HEK293 (cell line): ENCODE measurements at regions not wholly inside any gene's neighbourhood (a gene's known extent, or its start where the extent isn't known, plus 50 kb on each side); places are given as distances from the start of the nearest gene placed in this dataset.

Experiments
- CTCF ChIA-PET: fragments of 350-600 bp; formaldehyde crosslinking; extraction: SDS; loops from one replicate; lab custom pipeline; 2021; ENCODE audit warnings: antibody characterized with exemption; lab: Yijun Ruan, JAX
- POLR2A ChIA-PET: fragments of 300-600 bp; formaldehyde crosslinking; extraction: SDS; loops from one replicate; lab custom pipeline; 2020; ENCODE audit warnings: antibody characterized with exemption, inconsistent platforms; lab: Yijun Ruan, JAX
- H3K27ac ChIP-seq: fragments of 200-500 bp; sonication (Bioruptor generic); 2 replicates; pipeline ENCODE4 v1.5.1; 2014; ENCODE audit warnings: low read depth, low read length, control low read depth, inconsistent platforms; ENCODE audit errors: extremely low read depth
- H3K36me3 ChIP-seq, 2 experiments: fragments of 200-500 bp in 1 of 2; sonication (Bioruptor generic) in 1 of 2; 1 replicate in 1 of 2; 2 replicates in 1 of 2; pipeline ENCODE4 v1.5.1; 2014 to 2017; ENCODE audit warnings: inconsistent platforms in 2 of 2, low read length in 2 of 2; ENCODE audit not compliant: control insufficient read depth in 2 of 2, insufficient read depth in 1 of 2
- H3K4me1 ChIP-seq: fragments of 200-500 bp; sonication (Bioruptor generic); 2 replicates; pipeline ENCODE4 v1.5.1; 2014; ENCODE audit warnings: mild to moderate bottlenecking, low read length, inconsistent platforms; ENCODE audit not compliant: control insufficient read depth, insufficient read depth
- H3K4me3 ChIP-seq: 2 replicates; pipeline ENCODE4 v1.5.1; 2011; ENCODE audit warnings: low read depth, mild to moderate bottlenecking, control low read depth, low read length, moderate library complexity
- H3K9me3 ChIP-seq: fragments of 200-500 bp; sonication (Bioruptor generic); 2 replicates; pipeline ENCODE4 v1.5.1; 2014; ENCODE audit warnings: low read depth, low read length, inconsistent platforms; ENCODE audit not compliant: control insufficient read depth, insufficient read depth
- HOXC10 ChIP-seq: sonication (generic); formaldehyde crosslinking; IDR thresholded peaks from 2 replicates; pipeline ENCODE4 v1.8.1; 2023; ENCODE audit warnings: mild to moderate bottlenecking, missing genetic modification reagents
- RBAK ChIP-seq: fragments of 450-650 bp; formaldehyde crosslinking; IDR thresholded peaks from 2 replicates; pipeline ENCODE4 v1.5.1; 2016; ENCODE audit warnings: missing biosample characterization, missing genetic modification characterization
- SALL2 ChIP-seq: fragments of 450-650 bp; formaldehyde crosslinking; IDR thresholded peaks from 2 replicates; pipeline ENCODE4 v1.5.0; 2017; ENCODE audit warnings: missing biosample characterization, mild to moderate bottlenecking, missing genetic modification characterization, borderline replicate concordance
- SCRT2 ChIP-seq: fragments of 450-650 bp; formaldehyde crosslinking; IDR thresholded peaks from 2 replicates; pipeline ENCODE4 v1.5.1; 2016; ENCODE audit warnings: missing biosample characterization, missing genetic modification characterization
- SP2 ChIP-seq: fragments of 450-650 bp; formaldehyde crosslinking; IDR thresholded peaks from 2 replicates; pipeline ENCODE4 v1.5.1; 2016; ENCODE audit warnings: missing biosample characterization, missing genetic modification characterization
- TCF7L2 ChIP-seq: IDR thresholded peaks from 2 replicates; pipeline ENCODE4 v1.6.1; 2011; ENCODE audit warnings: low read depth, mild to moderate bottlenecking, inconsistent platforms, low read length, moderate library complexity, borderline replicate concordance
- YY2 ChIP-seq: fragments of 450-650 bp; formaldehyde crosslinking; IDR thresholded peaks from 2 replicates; pipeline ENCODE4 v1.5.1; 2016; ENCODE audit warnings: missing biosample characterization, missing genetic modification characterization
- ZFP3 ChIP-seq: fragments of 450-650 bp; formaldehyde crosslinking; IDR thresholded peaks from 2 replicates; pipeline ENCODE4 v1.5.1; 2016; ENCODE audit warnings: low read depth, missing biosample characterization, missing genetic modification characterization
- ZNF112 ChIP-seq: fragments of 450-650 bp; formaldehyde crosslinking; IDR thresholded peaks from 2 replicates; pipeline ENCODE4 v1.5.0; 2017; ENCODE audit warnings: missing biosample characterization, missing genetic modification characterization
- ZNF202 ChIP-seq: fragments of 450-650 bp; formaldehyde crosslinking; IDR thresholded peaks from 2 replicates; pipeline ENCODE4 v1.5.1; 2016; ENCODE audit warnings: missing biosample characterization, missing genetic modification characterization, borderline replicate concordance
- ZNF23 ChIP-seq: fragments of 450-650 bp; formaldehyde crosslinking; IDR thresholded peaks from 2 replicates; pipeline ENCODE4 v1.5.1; 2016; ENCODE audit warnings: missing biosample characterization, missing genetic modification characterization, borderline replicate concordance
- ZNF24 ChIP-seq: fragments of 450-650 bp; formaldehyde crosslinking; IDR thresholded peaks from 2 replicates; pipeline ENCODE4 v1.5.1; 2016; ENCODE audit warnings: missing biosample characterization, missing genetic modification characterization
- ZNF354C ChIP-seq: fragments of 450-650 bp; formaldehyde crosslinking; IDR thresholded peaks from 2 replicates; pipeline ENCODE4 v1.5.1; 2016; ENCODE audit warnings: missing biosample characterization, missing genetic modification characterization, low read depth, borderline replicate concordance
- ZNF391 ChIP-seq: fragments of 450-650 bp; formaldehyde crosslinking; IDR thresholded peaks from 2 replicates; pipeline ENCODE4 v1.5.1; 2016; ENCODE audit warnings: low read depth, missing biosample characterization, missing genetic modification characterization, borderline replicate concordance
- ZNF394 ChIP-seq: fragments of 450-650 bp; formaldehyde crosslinking; IDR thresholded peaks from 2 replicates; pipeline ENCODE4 v1.5.1; 2016; ENCODE audit warnings: missing biosample characterization, missing genetic modification characterization, mild to moderate bottlenecking, moderate library complexity, borderline replicate concordance
- ZNF416 ChIP-seq: fragments of 450-650 bp; formaldehyde crosslinking; IDR thresholded peaks from 2 replicates; pipeline ENCODE4 v1.5.1; 2016; ENCODE audit warnings: missing biosample characterization, missing genetic modification characterization
- ZNF600 ChIP-seq: fragments of 450-650 bp; formaldehyde crosslinking; IDR thresholded peaks from 2 replicates; pipeline ENCODE4 v1.5.1; 2016; ENCODE audit warnings: missing biosample characterization, missing genetic modification characterization
- ZNF623 ChIP-seq: fragments of 450-650 bp; formaldehyde crosslinking; IDR thresholded peaks from 2 replicates; pipeline ENCODE4 v1.5.1; 2016; ENCODE audit warnings: missing biosample characterization, missing genetic modification characterization
- ZNF768 ChIP-seq: fragments of 450-650 bp; formaldehyde crosslinking; IDR thresholded peaks from 2 replicates; pipeline ENCODE4 v1.5.1; 2018; ENCODE audit warnings: missing biosample characterization, mild to moderate bottlenecking, missing genetic modification characterization
- ZNF791 ChIP-seq: fragments of 450-650 bp; formaldehyde crosslinking; IDR thresholded peaks from 2 replicates; pipeline ENCODE4 v1.5.1; 2016; ENCODE audit warnings: missing biosample characterization, missing genetic modification characterization
- ZNF837 ChIP-seq: fragments of 450-650 bp; formaldehyde crosslinking; IDR thresholded peaks from 2 replicates; pipeline ENCODE4 v1.5.1; 2016; ENCODE audit warnings: missing biosample characterization, missing genetic modification characterization
- TF ChIP-seq, protein P1 (sequence below): fragments of 450-650 bp; formaldehyde crosslinking; IDR thresholded peaks from 2 replicates; pipeline ENCODE4 v1.5.1; 2016; ENCODE audit warnings: missing biosample characterization, missing genetic modification characterization
- TF ChIP-seq, protein P2 (sequence below): fragments of 450-650 bp; formaldehyde crosslinking; IDR thresholded peaks from 2 replicates; pipeline ENCODE4 v1.5.1; 2016; ENCODE audit warnings: missing biosample characterization, missing genetic modification characterization
- TF ChIP-seq, protein P3 (sequence below): fragments of 450-650 bp; formaldehyde crosslinking; IDR thresholded peaks from 2 replicates; pipeline ENCODE4 v1.5.1; 2016; ENCODE audit warnings: missing biosample characterization, missing genetic modification characterization
- TF ChIP-seq, protein P4 (sequence below): fragments of 450-650 bp; formaldehyde crosslinking; IDR thresholded peaks from 2 replicates; pipeline ENCODE4 v1.5.1; 2017; ENCODE audit warnings: missing biosample characterization, missing genetic modification characterization
- TF ChIP-seq, protein P5 (sequence below): fragments of 450-650 bp; formaldehyde crosslinking; IDR thresholded peaks from 2 replicates; pipeline ENCODE4 v1.5.1; 2016; ENCODE audit warnings: missing biosample characterization, missing genetic modification characterization
- TF ChIP-seq, protein P6 (sequence below): fragments of 450-650 bp; formaldehyde crosslinking; IDR thresholded peaks from 2 replicates; pipeline ENCODE4 v1.5.1; 2016; ENCODE audit warnings: missing biosample characterization, missing genetic modification characterization

DNA sequence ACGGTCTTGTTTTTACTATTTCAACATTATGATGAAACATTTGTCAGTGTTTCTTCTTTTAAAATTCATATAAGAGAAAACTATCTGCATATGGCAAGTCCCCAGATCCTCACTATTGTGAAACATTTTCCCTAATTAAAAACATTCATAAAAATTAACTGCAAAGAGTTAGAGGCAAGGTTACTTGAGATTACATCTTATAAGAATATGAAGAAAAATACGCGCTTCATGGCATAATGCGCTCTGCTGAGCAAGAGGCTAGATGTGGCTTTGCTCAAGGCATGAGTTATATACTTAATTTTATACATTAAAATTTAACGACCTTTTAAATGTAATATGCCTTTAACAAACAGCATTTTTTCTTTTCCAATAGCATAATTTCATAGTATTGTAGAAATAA is 166.4 kb upstream of the RPRM start (continued):
- no peak for TF ChIP-seq ZNF768 (tag by site-specific recombination)
- TF ChIP-seq, protein P1, sequence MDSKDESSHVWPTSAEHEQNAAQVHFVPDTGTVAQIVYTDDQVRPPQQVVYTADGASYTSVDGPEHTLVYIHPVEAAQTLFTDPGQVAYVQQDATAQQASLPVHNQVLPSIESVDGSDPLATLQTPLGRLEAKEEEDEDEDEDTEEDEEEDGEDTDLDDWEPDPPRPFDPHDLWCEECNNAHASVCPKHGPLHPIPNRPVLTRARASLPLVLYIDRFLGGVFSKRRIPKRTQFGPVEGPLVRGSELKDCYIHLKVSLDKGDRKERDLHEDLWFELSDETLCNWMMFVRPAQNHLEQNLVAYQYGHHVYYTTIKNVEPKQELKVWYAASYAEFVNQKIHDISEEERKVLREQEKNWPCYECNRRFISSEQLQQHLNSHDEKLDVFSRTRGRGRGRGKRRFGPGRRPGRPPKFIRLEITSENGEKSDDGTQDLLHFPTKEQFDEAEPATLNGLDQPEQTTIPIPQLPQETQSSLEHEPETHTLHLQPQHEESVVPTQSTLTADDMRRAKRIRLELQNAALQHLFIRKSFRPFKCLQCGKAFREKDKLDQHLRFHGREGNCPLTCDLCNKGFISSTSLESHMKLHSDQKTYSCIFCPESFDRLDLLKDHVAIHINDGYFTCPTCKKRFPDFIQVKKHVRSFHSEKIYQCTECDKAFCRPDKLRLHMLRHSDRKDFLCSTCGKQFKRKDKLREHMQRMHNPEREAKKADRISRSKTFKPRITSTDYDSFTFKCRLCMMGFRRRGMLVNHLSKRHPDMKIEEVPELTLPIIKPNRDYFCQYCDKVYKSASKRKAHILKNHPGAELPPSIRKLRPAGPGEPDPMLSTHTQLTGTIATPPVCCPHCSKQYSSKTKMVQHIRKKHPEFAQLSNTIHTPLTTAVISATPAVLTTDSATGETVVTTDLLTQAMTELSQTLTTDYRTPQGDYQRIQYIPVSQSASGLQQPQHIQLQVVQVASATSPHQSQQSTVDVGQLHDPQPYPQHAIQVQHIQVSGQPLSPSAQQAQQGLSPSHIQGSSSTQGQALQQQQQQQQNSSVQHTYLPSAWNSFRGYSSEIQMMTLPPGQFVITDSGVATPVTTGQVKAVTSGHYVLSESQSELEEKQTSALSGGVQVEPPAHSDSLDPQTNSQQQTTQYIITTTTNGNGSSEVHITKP (tag by site-specific recombination), result no peak
- TF ChIP-seq, protein P2, sequence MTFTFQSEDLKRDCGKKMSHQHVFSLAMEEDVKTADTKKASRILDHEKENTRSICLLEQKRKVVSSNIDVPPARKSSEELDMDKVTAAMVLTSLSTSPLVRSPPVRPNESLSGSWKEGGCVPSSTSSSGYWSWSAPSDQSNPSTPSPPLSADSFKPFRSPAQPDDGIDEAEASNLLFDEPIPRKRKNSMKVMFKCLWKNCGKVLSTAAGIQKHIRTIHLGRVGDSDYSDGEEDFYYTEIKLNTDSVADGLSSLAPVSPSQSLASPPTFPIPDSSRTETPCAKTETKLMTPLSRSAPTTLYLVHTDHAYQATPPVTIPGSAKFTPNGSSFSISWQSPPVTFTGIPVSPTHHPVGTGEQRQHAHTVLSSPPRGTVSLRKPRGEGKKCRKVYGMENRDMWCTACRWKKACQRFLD, result no peak
- no peak for TF ChIP-seq SCRT2 (tag by site-specific recombination)
- TF ChIP-seq, all 188 proteins: peak for 0

DNA sequence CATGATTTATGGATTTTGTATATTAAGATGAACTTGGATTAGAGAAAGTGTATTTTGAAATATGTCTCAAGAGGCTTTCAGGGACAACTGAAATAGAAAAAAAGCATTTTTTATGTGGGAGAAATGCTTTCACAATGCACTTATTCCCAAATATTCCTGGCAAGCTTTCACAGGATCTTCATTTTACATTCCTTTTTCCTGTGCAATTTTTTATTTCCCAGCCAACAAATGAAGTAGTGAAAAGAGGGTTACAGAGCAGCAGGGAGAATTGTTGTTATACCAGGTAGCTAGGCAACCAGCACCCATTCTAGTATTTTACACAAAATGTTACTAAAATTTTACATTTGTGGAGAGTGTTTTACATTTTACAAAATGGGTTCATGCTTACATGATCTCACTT is 167.0 kb upstream of the RPRM start:
- POLR2A ChIA-PET, result no interaction called here

DNA sequence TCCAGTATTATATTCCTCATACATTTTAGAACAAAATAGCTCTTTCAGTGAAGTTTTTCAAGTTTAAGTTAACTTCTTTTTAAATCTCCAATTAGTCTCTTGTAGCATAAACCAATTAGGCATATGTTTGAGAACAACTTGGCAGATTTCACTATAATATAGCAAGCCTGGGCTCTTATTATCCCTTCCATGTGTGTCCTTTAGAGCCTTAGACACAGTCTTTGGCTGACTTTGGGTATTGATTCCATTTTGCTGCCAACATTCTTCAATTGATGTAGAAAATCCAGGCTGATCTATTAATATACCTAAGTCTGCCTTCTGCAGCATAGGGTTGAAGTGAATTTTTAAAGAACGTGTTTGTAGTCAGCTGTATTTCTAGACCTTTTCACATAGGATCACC is 179.1 kb upstream of the RPRM start:
- ChIA-PET POLR2A (no interaction called here), CTCF (no interaction called here)
- Histone ChIP-seq H3K27ac (no peak overlapping the region), H3K36me3 (no peaks in the 10 kb centered on the region), H3K4me3 (no peak overlapping the region), H3K9me3 (no peaks in the 10 kb centered on the region), H3K4me1 (no peaks in the 10 kb centered on the region)
- TF ChIP-seq ZNF391 (tag by site-specific recombination) (no peak), RBAK (tag by site-specific recombination) (no peak), TCF7L2 (no peak), ZNF112 (tag by site-specific recombination) (no peak), ZNF837 (no peak), ZNF23 (tag by site-specific recombination) (no peak), ZFP3 (tag by site-specific recombination) (no peak), ZNF24 (tag by site-specific recombination) (no peak), SP2 (no peak), ZNF202 (tag by site-specific recombination) (no peak), ZNF623 (tag by site-specific recombination) (no peak)
- TF ChIP-seq, protein P3, sequence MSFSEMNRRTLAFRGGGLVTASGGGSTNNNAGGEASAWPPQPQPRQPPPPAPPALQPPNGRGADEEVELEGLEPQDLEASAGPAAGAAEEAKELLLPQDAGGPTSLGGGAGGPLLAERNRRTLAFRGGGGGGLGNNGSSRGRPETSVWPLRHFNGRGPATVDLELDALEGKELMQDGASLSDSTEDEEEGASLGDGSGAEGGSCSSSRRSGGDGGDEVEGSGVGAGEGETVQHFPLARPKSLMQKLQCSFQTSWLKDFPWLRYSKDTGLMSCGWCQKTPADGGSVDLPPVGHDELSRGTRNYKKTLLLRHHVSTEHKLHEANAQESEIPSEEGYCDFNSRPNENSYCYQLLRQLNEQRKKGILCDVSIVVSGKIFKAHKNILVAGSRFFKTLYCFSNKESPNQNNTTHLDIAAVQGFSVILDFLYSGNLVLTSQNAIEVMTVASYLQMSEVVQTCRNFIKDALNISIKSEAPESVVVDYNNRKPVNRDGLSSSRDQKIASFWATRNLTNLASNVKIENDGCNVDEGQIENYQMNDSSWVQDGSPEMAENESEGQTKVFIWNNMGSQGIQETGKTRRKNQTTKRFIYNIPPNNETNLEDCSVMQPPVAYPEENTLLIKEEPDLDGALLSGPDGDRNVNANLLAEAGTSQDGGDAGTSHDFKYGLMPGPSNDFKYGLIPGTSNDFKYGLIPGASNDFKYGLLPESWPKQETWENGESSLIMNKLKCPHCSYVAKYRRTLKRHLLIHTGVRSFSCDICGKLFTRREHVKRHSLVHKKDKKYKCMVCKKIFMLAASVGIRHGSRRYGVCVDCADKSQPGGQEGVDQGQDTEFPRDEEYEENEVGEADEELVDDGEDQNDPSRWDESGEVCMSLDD (tag by site-specific recombination), result no peak
- TF ChIP-seq, protein P4, sequence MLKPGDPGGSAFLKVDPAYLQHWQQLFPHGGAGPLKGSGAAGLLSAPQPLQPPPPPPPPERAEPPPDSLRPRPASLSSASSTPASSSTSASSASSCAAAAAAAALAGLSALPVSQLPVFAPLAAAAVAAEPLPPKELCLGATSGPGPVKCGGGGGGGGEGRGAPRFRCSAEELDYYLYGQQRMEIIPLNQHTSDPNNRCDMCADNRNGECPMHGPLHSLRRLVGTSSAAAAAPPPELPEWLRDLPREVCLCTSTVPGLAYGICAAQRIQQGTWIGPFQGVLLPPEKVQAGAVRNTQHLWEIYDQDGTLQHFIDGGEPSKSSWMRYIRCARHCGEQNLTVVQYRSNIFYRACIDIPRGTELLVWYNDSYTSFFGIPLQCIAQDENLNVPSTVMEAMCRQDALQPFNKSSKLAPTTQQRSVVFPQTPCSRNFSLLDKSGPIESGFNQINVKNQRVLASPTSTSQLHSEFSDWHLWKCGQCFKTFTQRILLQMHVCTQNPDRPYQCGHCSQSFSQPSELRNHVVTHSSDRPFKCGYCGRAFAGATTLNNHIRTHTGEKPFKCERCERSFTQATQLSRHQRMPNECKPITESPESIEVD, result no peak
- TF ChIP-seq, protein P5, sequence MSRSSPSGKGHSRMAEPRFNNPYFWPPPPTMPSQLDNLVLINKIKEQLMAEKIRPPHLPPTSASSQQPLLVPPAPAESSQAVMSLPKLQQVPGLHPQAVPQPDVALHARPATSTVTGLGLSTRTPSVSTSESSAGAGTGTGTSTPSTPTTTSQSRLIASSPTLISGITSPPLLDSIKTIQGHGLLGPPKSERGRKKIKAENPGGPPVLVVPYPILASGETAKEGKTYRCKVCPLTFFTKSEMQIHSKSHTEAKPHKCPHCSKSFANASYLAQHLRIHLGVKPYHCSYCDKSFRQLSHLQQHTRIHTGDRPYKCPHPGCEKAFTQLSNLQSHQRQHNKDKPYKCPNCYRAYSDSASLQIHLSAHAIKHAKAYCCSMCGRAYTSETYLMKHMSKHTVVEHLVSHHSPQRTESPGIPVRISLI (tag by site-specific recombination), result no peak

More for the DNA sequence above, 167.0 kb upstream of the RPRM start:
- TF ChIP-seq, protein P6, sequence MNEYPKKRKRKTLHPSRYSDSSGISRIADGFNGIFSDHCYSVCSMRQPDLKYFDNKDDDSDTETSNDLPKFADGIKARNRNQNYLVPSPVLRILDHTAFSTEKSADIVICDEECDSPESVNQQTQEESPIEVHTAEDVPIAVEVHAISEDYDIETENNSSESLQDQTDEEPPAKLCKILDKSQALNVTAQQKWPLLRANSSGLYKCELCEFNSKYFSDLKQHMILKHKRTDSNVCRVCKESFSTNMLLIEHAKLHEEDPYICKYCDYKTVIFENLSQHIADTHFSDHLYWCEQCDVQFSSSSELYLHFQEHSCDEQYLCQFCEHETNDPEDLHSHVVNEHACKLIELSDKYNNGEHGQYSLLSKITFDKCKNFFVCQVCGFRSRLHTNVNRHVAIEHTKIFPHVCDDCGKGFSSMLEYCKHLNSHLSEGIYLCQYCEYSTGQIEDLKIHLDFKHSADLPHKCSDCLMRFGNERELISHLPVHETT, result no peak
- no peak for TF ChIP-seq HOXC10 (CRISPR knock-in tag)
- TF ChIP-seq SALL2 (tag by site-specific recombination), result no peak
- no peak for TF ChIP-seq ZNF394 (tag by site-specific recombination)
- no peak for TF ChIP-seq ZNF354C
- TF ChIP-seq ZNF791 (tag by site-specific recombination), result no peak
- TF ChIP-seq ZNF416, result no peak
- TF ChIP-seq ZNF600 (tag by site-specific recombination), result no peak
- TF ChIP-seq ZNF112 (tag by site-specific recombination), result no peak
- no peak for TF ChIP-seq YY2 (tag by site-specific recombination)
- TF ChIP-seq, all 188 proteins: peak for 0
- CTCF ChIA-PET, result no interaction called here
- Histone ChIP-seq H3K4me1 (no peaks in the 10 kb centered on the region), H3K9me3 (no peaks in the 10 kb centered on the region), H3K27ac (no peak overlapping the region), H3K4me3 (no peak overlapping the region), H3K36me3 (no peaks in the 10 kb centered on the region)
